Activated B cell treated with CpG ODN at 0.5 μM for 24 hours (primary cell): ENCODE measurements at regions not wholly inside any gene's neighbourhood (a gene's known extent, or its start where the extent isn't known, plus 50 kb on each side); places are given as distances from the start of the nearest gene placed in this dataset.
"Not testable (repeated sequence)": the region's sequence is repeated elsewhere in the genome, so short reads cannot be mapped to it uniquely, and the experiment has no call there.

Source experiments
- ATAC-seq: fragments of 200-7000 bp; cut with Tn5 transposase; one replicate; pipeline ENCODE4 v1.10.0; 2021; ENCODE audit warnings: low read depth, mild to moderate bottlenecking, moderate library complexity
- CTCF ChIA-PET: fragments of 350-600 bp; sonication (Branson Sonifier 250); formaldehyde crosslinking; loops from one replicate; lab custom pipeline; 2021; ENCODE audit warnings: antibody characterized with exemption; lab: Charles Lee
- POLR2A ChIA-PET: fragments of 350-600 bp; sonication (Branson Sonifier 250); formaldehyde crosslinking; loops from one replicate; lab custom pipeline; 2021; ENCODE audit warnings: antibody characterized with exemption; lab: Charles Lee
- DNase-seq: peaks from one replicate; pipeline ENCODE4 v3.0.0; 2022
- H3K27ac Mint-ChIP-seq: one replicate; pipeline ENCODE4 v1.8.0; 2020; ENCODE audit warnings: mixed read lengths
- H3K27me3 Mint-ChIP-seq: one replicate; pipeline ENCODE4 v1.8.0; 2021; ENCODE audit warnings: mixed read lengths
- H3K36me3 Mint-ChIP-seq: one replicate; pipeline ENCODE4 v1.8.0; 2021; ENCODE audit warnings: low read depth, mixed read lengths
- H3K4me1 Mint-ChIP-seq: one replicate; pipeline ENCODE4 v1.8.0; 2021; ENCODE audit warnings: mixed read lengths
- H3K4me3 Mint-ChIP-seq: one replicate; pipeline ENCODE4 v1.8.0; 2020; ENCODE audit warnings: mild to moderate bottlenecking, mixed read lengths
- H3K9me3 Mint-ChIP-seq: one replicate; pipeline ENCODE4 v1.8.0; 2020; ENCODE audit warnings: mixed read lengths
- CTCF ChIP-seq: fragments of 200-600 bp; IDR thresholded peaks from one replicate; pipeline ENCODE4 v1.8.0; 2022; ENCODE audit warnings: antibody characterized with exemption, mild to moderate bottlenecking
- intact Hi-C: fragments of 100-400 bp; cut with micrococcal nuclease; formaldehyde crosslinking; loops from one replicate; pipeline ENCODE4 v1.15.1; 2024

GRCh38 chr7:79770063-79770462, 316.6 kb upstream of the MAGI2 start:
- no peak for TF ChIP-seq CTCF
- no peak for DNase-seq
- Mint-ChIP-seq H3K4me1 (no peaks in the 10 kb centered on the region), H3K27me3 (no peaks in the 10 kb centered on the region), H3K36me3 (no peaks in the 10 kb centered on the region), H3K27ac (no peak overlapping the region), H3K9me3 (peaks cover 3% of the 10 kb centered on the region), H3K4me3 (no peak overlapping the region)
- no peak for ATAC-seq
- ChIA-PET CTCF (no interaction called here), POLR2A (no interaction called here)
- intact Hi-C loops: no loop called here

GRCh38 chr7:79767876-79768560, 314.6 kb upstream of the MAGI2 start:
- DNase-seq, H3K27ac Mint-ChIP-seq, H3K4me1 Mint-ChIP-seq, ATAC-seq, H3K9me3 Mint-ChIP-seq, H3K36me3 Mint-ChIP-seq, POLR2A ChIA-PET, H3K27me3 Mint-ChIP-seq, H3K4me3 Mint-ChIP-seq, intact Hi-C loops, CTCF ChIA-PET: not testable (repeated sequence)

GRCh38 chr7:79767192-79767591, 313.7 kb upstream of the MAGI2 start:
- H3K27me3 Mint-ChIP-seq, POLR2A ChIA-PET, H3K4me1 Mint-ChIP-seq, H3K36me3 Mint-ChIP-seq, ATAC-seq, intact Hi-C loops, DNase-seq, H3K9me3 Mint-ChIP-seq, CTCF ChIA-PET, H3K4me3 Mint-ChIP-seq, H3K27ac Mint-ChIP-seq: not testable (repeated sequence)

- POLR2A ChIA-PET: no interaction called here
- Mint-ChIP-seq H3K4me3 (no peak overlapping the region), H3K27ac (no peak overlapping the region), H3K4me1 (no peaks in the 10 kb centered on the region), H3K27me3 (no peaks in the 10 kb centered on the region), H3K9me3 (peaks cover 3% of the 10 kb centered on the region), H3K36me3 (no peaks in the 10 kb centered on the region)
- no peak for TF ChIP-seq CTCF
- DNase-seq (no peak), ATAC-seq (no peak)
- CTCF ChIA-PET: no interaction called here
- intact Hi-C loops: no loop called here
Measured at GRCh38 chr7:79761876-79762429, 308.5 kb upstream of the MAGI2 start.

GRCh38 chr7:79750941-79751340, 297.5 kb upstream of the MAGI2 start:
- POLR2A ChIA-PET, CTCF ChIA-PET, H3K27me3 Mint-ChIP-seq, intact Hi-C loops, H3K4me3 Mint-ChIP-seq, ATAC-seq, H3K9me3 Mint-ChIP-seq, H3K36me3 Mint-ChIP-seq, H3K4me1 Mint-ChIP-seq, H3K27ac Mint-ChIP-seq, DNase-seq: not testable (repeated sequence)

- POLR2A ChIA-PET: no interaction called here
- DNase-seq: no peak
Measured at GRCh38 chr7:79749856-79750255, 296.4 kb upstream of the MAGI2 start.

More at GRCh38 chr7:79749856-79750255, 296.4 kb upstream of the MAGI2 start:
- no peak for ATAC-seq
- H3K27ac Mint-ChIP-seq: no peak overlapping the region
- H3K4me3 Mint-ChIP-seq: no peak overlapping the region
- intact Hi-C loops: no loop called here
- no peaks in the 10 kb centered on the region for H3K27me3 Mint-ChIP-seq
- no peaks in the 10 kb centered on the region for H3K36me3 Mint-ChIP-seq
- CTCF ChIA-PET: no interaction called here
- H3K9me3 Mint-ChIP-seq: peaks cover 4% of the 10 kb centered on the region
- H3K4me1 Mint-ChIP-seq: no peaks in the 10 kb centered on the region
- TF ChIP-seq CTCF: no peak
